Activated B cell treated with CpG ODN at 0.5 μM for 24 hours (primary cell): ENCODE measurements at regions not wholly inside any gene's neighbourhood (a gene's known extent, or its start where the extent isn't known, plus 50 kb on each side); places are given as distances from the start of the nearest gene placed in this dataset.

ENCODE experiments used
- ATAC-seq: fragments of 200-7000 bp; cut with Tn5 transposase; one replicate; pipeline ENCODE4 v1.10.0; 2021; ENCODE audit warnings: low read depth, mild to moderate bottlenecking, moderate library complexity
- CTCF ChIA-PET: fragments of 350-600 bp; sonication (Branson Sonifier 250); formaldehyde crosslinking; loops from one replicate; lab custom pipeline; 2021; ENCODE audit warnings: antibody characterized with exemption; lab: Charles Lee
- POLR2A ChIA-PET: fragments of 350-600 bp; sonication (Branson Sonifier 250); formaldehyde crosslinking; loops from one replicate; lab custom pipeline; 2021; ENCODE audit warnings: antibody characterized with exemption; lab: Charles Lee
- DNase-seq: peaks from one replicate; pipeline ENCODE4 v3.0.0; 2022
- H3K27ac Mint-ChIP-seq: one replicate; pipeline ENCODE4 v1.8.0; 2020; ENCODE audit warnings: mixed read lengths
- H3K27me3 Mint-ChIP-seq: one replicate; pipeline ENCODE4 v1.8.0; 2021; ENCODE audit warnings: mixed read lengths
- H3K36me3 Mint-ChIP-seq: one replicate; pipeline ENCODE4 v1.8.0; 2021; ENCODE audit warnings: low read depth, mixed read lengths
- H3K4me1 Mint-ChIP-seq: one replicate; pipeline ENCODE4 v1.8.0; 2021; ENCODE audit warnings: mixed read lengths
- H3K4me3 Mint-ChIP-seq: one replicate; pipeline ENCODE4 v1.8.0; 2020; ENCODE audit warnings: mild to moderate bottlenecking, mixed read lengths
- H3K9me3 Mint-ChIP-seq: one replicate; pipeline ENCODE4 v1.8.0; 2020; ENCODE audit warnings: mixed read lengths
- intact Hi-C: fragments of 100-400 bp; cut with micrococcal nuclease; formaldehyde crosslinking; loops from one replicate; pipeline ENCODE4 v1.15.1; 2024
- TF ChIP-seq, protein P1 (sequence below): fragments of 200-600 bp; IDR thresholded peaks from one replicate; pipeline ENCODE4 v1.8.0; 2022; ENCODE audit warnings: antibody characterized with exemption, mild to moderate bottlenecking

DNA sequence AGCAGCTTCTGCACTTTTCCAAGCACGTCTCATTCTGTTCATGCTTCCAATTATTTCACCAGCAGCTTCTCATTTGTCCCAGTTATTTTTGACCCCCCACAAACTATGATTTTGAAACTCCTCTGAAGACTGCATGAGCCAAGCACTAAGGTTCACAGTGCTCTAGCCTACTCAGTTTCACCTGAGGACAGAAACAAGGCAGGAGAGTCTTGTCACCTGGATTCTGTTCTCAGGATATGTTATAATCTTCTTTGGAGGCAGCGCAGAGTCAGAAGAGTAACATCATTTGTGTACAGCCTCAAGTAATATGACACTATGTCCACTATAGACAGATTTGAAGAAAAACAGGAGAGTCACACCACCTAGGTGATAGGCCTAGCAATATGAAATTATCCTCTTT lies 985.1 kb upstream of the TSPY4 start:
- H3K9me3 Mint-ChIP-seq, result peaks cover 3% of the 10 kb centered on the region
- POLR2A ChIA-PET, result no interaction called here
- no peak for ATAC-seq
- H3K27ac Mint-ChIP-seq, result no peak overlapping the region
- no peak overlapping the region for H3K4me3 Mint-ChIP-seq
- intact Hi-C loops, result no loop called here
- H3K27me3 Mint-ChIP-seq, result no peaks in the 10 kb centered on the region
- no peak for DNase-seq
- H3K4me1 Mint-ChIP-seq, result no peaks in the 10 kb centered on the region
- CTCF ChIA-PET, result no interaction called here
- H3K36me3 Mint-ChIP-seq, result no peaks in the 10 kb centered on the region
- TF ChIP-seq, protein P1, sequence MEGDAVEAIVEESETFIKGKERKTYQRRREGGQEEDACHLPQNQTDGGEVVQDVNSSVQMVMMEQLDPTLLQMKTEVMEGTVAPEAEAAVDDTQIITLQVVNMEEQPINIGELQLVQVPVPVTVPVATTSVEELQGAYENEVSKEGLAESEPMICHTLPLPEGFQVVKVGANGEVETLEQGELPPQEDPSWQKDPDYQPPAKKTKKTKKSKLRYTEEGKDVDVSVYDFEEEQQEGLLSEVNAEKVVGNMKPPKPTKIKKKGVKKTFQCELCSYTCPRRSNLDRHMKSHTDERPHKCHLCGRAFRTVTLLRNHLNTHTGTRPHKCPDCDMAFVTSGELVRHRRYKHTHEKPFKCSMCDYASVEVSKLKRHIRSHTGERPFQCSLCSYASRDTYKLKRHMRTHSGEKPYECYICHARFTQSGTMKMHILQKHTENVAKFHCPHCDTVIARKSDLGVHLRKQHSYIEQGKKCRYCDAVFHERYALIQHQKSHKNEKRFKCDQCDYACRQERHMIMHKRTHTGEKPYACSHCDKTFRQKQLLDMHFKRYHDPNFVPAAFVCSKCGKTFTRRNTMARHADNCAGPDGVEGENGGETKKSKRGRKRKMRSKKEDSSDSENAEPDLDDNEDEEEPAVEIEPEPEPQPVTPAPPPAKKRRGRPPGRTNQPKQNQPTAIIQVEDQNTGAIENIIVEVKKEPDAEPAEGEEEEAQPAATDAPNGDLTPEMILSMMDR, result no peak

DNA sequence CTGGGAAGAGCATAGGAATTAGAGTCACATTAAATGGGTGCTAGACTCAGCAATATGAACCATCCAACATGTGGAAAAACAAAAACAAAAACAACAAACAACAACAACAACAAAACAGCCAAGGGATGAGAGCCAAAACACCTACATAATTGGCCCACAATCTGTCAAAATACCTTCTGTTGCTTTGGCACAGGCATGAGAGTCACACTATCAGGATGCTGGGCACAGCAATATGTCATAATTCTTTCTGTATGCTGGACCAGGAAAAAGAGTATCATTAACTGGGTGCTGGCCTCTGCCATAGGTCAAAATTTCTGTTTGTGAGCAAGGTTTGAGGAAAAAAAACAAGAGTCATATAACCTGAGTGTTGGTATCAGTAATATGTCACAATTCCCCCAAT lies 979.1 kb upstream of the TSPY4 start:
- H3K4me3 Mint-ChIP-seq, result no peak overlapping the region
- no peak for ATAC-seq
- H3K9me3 Mint-ChIP-seq, result no peaks in the 10 kb centered on the region
- ChIA-PET POLR2A (no interaction called here), CTCF (no interaction called here)
- intact Hi-C loops, result no loop called here
- DNase-seq, result no peak
- no peaks in the 10 kb centered on the region for H3K27me3 Mint-ChIP-seq
- H3K36me3 Mint-ChIP-seq, result no peaks in the 10 kb centered on the region
- H3K27ac Mint-ChIP-seq, result no peak overlapping the region
- H3K4me1 Mint-ChIP-seq, result no peaks in the 10 kb centered on the region
- TF ChIP-seq, protein P1, result no peak

DNA sequence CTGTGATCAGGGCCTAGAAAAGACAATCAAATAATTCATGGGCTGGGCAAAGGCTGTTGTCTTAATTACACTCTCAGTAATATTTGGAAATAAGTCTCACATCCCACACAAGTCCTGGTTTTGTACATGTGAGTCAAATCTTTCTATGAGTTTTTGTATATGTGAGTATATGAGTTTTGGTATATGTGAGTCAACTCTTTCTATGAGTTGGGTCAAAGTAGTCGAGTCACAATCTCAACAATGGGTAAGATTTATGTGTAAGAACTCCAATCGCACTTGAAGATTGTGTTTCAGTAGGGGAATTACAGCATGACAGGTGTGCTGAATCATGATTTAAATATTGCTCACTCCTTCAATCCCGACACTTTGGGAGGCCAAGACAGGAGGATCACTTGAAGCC lies 975.5 kb upstream of the TSPY4 start:
- CTCF ChIA-PET, result no interaction called here

DNA sequence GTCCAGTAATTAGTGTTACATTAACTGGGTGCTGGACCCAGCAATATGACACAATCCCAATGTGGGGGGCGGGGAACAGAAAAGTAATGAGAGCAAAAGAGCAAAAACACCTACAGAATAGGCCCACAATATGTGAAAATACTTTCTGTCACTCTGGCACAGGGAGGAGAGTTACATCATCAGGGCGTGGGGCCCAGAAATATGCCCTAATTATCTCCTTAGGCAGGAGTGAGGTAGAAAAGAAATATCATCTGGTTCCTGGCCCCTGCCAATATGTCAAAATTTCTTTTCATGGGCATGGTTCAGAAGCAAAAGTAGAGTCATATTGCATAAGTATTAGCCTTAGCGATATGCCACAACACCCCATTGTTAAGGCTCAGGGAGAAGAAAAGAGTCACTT lies 959.8 kb upstream of the TSPY4 start:
- Mint-ChIP-seq H3K4me1 (no peaks in the 10 kb centered on the region), H3K9me3 (no peaks in the 10 kb centered on the region), H3K36me3 (no peaks in the 10 kb centered on the region), H3K27me3 (no peaks in the 10 kb centered on the region), H3K27ac (no peak overlapping the region), H3K4me3 (no peak overlapping the region)
- TF ChIP-seq, protein P1, result no peak
- DNase-seq, result no peak
- ChIA-PET CTCF (no interaction called here), POLR2A (no interaction called here)
- intact Hi-C loops, result no loop called here
- ATAC-seq, result no peak

More for the DNA sequence above, 975.5 kb upstream of the TSPY4 start:
- intact Hi-C loops, result no loop called here
- ATAC-seq (no peak), DNase-seq (no peak)
- Mint-ChIP-seq H3K36me3 (no peaks in the 10 kb centered on the region), H3K9me3 (no peaks in the 10 kb centered on the region), H3K4me1 (no peaks in the 10 kb centered on the region), H3K4me3 (no peak overlapping the region), H3K27me3 (no peaks in the 10 kb centered on the region), H3K27ac (no peak overlapping the region)
- POLR2A ChIA-PET, result no interaction called here
- TF ChIP-seq, protein P1, result no peak

DNA sequence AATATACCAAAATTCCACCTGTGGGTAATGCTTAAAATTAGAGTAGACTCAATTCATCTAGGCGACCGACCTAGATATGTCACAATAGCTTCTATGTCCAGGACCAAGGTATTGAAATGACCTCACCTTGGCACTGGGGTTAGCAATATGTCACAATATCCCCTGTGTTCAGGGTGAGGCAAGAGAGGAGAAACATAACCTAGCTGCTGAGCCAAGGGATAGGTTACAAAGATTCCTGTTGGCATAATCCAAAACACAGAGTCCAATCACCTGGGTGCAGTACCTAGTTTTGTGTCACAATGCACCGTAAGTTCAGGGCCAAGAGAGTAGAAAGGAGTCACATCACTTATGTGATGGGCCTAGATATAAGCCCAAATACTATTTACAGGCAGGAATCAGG lies 957.5 kb upstream of the TSPY4 start:
- CTCF ChIA-PET, result no interaction called here

More for the DNA sequence above, 957.5 kb upstream of the TSPY4 start:
- Mint-ChIP-seq H3K36me3 (no peaks in the 10 kb centered on the region), H3K4me3 (no peak overlapping the region), H3K27me3 (no peaks in the 10 kb centered on the region), H3K9me3 (no peaks in the 10 kb centered on the region), H3K4me1 (no peaks in the 10 kb centered on the region), H3K27ac (no peak overlapping the region)
- intact Hi-C loops, result no loop called here
- DNase-seq, result no peak
- TF ChIP-seq, protein P1, result no peak
- POLR2A ChIA-PET, result no interaction called here
- ATAC-seq, result no peak
